NCI-H2196 treated with DMSO at 0.1 percent for 48 hours (cell line): ENCODE measurements at regions not wholly inside any gene's neighbourhood (a gene's known extent, or its start where the extent isn't known, plus 50 kb on each side); places are given as distances from the start of the nearest gene placed in this dataset.

Experiments used
- DNase-seq: peaks from one replicate; lab custom pipeline; 2025; ENCODE audit not compliant: unreplicated experiment; lab: John Stamatoyannopoulos, UW

DNA sequence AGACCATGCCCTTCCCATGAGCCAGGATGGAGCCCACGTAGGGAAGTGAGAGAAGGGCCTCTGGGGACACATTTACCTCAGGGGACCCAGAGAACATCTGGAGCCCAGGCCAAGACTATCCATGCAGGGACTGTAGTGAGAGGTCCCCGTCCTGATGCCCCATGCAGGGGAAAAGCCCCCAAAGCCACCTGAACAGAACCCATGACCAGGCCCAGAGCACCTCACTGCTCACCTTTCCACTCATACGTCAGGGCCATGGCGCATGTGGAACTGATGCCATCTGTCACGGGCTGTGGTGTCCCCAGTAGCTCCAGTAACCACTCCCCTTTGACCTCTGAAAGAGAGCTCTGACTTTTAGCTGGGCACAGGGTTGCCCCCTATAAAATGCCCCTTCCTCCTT is 106.5 kb upstream of the TEX51 start:
- DNase-seq = no peak

DNA sequence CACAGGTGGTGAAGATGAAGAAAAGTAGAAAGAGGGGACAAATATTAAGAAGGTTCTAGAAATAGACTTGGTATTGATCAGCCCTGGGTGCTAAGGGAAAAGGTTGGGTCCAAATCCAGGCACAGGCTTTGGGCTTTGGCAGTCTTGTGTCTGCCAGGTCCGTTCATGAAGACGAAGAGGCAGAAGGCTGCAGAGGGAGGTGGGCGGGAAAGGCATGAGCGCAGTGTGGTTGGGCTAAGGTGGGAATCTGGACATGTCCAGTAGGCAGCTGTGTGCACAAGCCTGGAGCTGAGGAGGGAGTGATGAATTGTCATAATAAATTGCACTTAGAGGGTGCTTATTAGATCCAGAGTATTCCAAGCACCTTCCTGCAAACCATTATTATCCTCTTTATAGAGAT is 105.7 kb upstream of the TEX51 start:
- no peak for DNase-seq

DNA sequence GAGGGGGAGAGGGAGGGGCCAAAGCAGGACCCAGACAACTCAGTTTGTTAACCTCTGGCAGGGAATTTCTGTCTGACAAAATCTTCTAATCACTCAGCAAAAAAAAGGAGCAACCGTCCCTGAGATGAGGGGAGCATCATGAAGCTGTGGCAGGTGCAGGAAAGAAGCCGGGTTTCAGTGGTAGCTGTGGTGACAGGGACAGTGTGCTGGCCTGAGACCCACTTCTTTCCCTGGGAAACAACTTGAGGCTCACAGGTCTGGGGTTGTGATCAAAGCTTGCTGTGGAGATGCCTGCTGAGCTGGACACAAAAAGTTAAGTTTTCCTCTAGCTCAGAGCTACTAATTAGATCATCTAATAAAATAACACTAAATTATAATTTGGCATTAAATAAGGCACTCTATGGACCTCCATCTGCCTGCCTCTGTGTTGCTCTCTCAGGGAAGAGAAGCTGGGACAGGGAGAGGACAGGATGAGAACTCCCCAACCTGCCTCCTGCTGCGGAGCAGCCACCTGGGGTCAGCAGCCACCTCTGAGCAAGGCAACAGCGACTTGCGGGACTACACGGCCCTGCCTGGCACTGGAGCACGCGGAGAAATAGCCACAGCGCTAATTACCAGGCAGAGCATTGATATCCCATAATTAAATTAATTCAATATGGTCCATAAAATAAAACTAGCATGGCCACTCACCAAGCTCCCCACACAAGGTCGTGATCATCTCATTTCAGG is 104.6 kb upstream of the TEX51 start:
- no peak for DNase-seq

DNA sequence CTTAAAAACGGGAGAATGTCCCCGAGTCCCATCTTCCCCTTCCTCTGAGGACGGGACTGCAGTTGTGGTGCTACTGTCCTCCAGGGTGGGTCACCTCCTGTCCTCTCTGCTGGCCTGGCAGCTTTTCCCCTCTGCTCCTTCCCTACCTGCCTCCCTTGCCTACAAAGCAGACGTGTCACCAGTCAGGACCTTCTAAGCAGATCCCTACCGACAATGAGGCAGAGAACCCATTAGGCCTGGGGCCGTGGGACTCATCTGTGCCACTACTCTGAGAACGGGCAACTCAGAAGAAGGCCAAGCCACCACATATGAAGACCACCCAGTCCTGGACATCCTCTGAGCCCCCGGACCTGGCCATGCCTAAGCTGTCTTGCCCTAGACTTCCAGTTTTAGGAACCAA is 103.0 kb upstream of the TEX51 start:
- DNase-seq = no peak

DNA sequence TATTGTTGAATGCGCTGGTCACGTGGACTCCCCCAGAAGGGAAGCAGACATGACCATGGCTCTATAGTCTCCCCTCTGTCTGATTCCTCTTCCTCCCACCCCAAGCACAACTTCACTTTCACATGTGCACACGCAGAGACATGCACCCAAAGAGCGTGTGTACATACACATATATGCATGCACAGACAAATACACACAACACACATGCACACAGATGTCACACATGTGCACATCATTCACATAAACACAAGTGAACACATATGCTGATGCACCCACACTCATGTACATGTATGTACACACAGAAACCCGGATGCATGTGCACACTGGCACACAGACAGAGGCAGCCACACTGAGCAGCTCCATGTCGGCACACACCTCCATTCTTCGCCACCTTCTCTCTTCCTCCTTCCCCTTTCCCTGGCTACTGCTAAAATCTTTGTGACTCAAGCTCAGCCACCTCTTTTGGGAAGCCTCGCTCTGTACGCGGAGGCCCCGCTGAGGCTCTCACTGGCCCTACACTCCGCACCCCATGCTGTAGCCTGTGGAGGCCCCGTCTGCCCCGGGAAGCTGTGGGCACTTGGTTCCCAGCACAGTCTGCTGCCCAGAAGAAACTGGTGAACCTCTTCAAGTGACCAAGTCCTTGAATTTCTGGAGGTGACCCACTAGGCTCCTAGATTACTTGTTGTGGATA is 101.6 kb upstream of the TEX51 start:
- no peak for DNase-seq

DNA sequence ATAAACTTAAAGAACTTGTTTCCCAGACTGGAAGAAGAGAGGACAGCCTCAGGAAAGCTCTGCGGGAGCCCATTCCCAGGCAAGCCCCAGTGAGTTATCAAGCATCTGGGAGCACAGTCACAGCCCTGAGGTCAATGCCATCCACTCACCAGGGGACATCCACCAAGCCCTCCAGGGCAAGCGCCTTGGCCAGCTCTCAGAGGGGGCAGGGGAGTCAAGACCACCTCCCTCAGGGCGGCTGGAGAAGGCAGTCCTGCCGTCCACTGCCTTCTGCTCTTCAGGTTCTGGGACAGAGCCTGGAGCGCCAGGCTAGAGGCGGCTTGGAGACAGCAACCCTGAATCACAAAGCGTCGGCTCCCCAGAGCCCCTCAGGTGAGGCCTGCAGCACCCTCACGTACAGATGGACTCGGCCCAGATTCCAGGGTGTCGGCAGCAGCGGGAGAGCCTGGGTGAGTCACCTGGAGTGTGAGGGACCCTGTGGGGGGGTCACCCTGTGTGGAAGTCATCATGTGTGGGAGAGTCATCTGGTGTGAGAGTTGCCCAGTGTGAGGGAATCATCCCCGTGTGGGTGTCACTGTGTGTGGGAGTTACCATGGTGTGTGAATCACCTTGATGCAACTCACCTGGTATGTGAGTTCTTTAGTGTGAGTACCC is 100.9 kb upstream of the TEX51 start:
- no peak for DNase-seq

DNA sequence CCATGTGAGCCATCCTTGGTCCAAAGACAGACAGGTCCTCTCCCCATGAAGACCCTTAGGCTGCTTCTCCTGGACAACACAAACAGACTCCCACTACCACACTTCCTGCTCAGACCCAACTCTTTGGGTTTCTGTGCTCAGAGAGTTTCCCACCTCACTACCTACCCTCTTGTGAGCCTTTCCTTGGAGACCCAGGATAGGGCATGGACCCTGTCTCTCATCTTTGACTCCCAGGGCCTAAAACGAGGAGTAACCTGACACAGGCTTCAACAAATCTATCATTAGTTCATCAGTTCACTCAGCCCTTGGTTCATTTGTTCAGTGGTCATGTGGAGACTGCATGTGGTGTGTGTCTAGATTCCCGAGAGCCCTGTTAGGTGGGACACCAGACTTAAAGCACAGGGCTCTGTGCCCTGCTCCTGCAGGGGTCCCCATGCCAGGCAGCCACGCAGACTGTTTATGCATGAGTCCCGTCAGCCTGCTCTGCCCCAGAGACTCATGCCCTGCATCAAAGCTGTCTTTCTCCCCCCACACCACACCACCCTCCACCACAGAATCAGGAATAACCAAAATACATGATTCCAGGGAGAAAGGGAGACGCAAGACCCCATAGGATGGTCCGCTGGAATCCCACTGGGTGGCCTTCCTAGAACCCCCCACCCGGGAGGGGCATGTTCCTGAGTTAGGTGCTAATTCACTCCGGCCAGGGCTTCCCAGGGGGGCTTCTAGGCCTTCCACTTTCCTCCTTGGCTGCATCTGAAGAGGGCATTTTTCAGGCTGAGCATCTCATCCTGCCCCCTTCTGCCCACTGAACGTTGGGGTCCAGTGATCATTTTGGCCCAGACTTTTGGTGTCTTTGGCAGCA is 100.2 kb upstream of the TEX51 start:
- no peak for DNase-seq

DNA sequence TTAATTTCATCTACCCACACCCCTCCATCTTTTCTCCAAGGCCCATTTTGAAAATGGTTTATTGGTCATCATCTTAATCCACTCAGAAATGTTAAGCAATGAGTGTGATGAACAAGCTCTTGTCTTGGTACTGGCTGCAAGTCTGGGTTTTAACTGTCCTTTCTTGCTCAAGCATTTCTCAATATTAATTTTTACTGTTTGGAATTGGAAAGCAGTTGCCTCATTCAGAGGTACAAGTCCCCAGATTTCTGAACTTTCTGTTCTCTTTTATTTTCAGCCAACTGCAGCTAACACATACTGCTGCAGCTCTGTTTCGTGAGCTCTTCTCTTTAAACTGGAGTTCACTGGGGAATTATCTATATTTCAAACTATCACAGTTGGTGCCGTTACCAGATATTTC is 99.4 kb upstream of the TEX51 start:
- no peak for DNase-seq

DNA sequence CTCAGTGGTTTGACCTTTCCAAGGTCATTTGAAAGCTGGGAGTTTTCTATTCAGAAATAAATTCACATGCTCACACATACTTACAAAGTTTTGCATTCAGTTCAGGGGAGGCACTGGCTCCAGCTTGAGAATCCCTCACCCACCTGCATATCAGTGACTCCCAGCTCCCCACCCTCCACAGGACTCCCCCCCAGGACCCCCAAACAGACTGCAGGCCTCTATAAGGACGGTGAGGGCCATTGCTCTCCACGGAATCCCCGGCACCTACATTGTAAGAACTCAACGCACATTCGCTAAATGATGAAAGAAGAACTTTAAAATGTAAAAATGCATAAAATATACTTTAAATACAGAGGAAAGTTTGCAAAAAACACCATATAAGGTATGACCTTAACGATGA is 97.2 kb upstream of the TEX51 start:
- DNase-seq = no peak

DNA sequence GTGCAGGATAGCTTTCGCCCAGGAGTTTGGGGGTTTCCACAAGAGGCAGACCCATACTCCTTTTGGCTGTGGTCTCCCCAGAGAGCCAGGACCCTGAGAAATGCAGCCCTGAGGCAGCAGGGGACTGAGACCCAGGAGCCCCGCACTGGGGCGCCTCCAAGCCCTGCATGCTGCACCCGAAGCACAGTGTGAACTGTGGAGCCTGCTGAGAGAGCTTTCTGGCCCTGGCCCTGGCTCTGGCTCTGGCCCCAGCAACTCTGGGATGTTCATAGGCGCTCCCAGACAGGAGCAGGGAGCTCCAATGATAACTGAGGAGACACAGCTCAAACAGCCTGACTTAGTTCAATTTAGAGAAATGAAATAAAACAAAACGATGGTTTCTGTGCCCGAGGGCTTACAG is 96.4 kb upstream of the TEX51 start:
- DNase-seq = no peak

DNA sequence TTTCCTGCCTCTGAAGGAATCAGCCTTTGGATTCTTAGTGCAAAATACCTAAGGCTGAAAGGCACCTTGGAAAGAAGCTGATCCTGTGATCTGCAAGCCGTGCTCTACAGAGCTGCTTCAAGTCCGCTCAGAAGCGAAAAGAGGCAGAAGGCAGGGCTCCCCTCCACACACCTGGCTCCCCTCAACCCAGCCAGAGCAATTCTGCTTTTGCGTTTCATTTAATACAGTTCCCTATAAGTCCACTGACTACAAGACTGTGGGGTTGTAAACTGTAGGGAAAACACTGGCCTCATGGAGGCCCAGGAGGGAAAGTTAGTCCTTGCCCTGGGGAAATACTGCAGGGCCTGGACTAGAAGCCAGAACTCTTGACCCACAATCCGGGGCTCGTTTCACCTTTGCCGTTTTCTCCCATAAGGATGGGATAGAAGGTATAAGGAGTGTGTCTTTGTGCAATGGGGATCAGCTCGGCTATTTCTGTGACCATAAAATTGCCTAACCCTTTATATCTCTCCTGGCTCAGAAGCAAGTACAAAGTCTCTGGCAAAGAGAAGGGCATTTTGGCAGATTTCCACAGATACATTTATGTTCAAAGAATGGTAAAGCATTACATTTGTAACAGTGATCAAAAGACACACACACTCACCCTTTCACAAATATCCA is 95.8 kb upstream of the TEX51 start:
- no peak for DNase-seq

DNA sequence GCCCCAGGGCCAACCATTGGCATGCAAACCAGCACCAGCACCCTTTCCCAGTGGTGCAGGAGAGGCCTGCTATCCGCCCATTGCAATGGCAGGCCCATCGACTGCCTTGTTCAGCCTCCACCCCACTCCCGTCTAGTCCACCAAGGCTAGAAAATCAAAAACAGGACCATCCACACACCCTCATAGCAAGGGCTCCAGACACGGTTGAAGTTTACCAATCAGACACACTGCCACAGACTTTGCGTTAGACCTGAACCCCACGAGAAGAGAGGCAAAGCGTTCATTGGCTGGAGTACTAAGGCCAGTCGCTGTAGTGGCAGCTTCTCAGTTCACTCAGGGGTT is 95.3 kb upstream of the TEX51 start:
- no peak for DNase-seq

DNA sequence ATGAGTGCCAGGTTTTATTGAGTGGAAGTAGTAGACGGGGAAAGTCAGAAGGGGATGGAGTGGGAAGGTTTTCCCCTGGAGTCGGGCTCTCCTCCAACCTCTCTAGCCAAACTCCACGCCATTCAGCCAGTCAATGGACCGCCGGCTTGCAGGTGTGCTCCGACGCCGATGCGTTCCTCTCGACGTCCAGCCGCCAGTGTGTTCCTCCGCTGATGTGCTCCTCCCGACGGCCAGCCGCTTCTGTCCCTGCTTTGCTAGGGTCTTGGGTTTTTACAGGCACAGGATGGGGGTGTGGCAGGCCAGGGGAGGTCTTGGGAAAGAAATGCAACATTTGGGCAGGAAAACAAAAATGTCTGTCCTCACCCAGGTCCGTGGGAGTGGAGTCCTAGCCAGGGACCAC is 94.3 kb upstream of the TEX51 start:
- DNase-seq = no peak

DNA sequence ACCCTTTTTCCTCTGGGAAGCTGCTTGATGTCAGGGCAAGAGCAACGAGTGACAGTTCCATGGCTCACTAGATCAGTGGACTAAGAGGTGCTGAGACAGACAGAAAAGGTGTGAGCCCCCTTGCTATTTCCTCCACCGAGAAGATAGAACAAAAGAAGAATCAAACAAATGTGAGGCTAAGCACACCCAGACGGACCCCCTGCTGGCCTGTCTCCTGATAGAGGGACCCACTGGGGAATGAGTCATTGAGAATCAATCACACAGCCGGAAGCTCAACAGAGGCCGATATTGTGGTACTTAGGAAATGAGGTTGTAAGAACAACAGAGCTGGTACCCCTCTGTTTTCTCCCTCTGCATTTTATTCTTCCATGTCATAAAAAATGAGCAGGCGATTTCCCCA is 89.8 kb upstream of the TEX51 start:
- DNase-seq = no peak

DNA sequence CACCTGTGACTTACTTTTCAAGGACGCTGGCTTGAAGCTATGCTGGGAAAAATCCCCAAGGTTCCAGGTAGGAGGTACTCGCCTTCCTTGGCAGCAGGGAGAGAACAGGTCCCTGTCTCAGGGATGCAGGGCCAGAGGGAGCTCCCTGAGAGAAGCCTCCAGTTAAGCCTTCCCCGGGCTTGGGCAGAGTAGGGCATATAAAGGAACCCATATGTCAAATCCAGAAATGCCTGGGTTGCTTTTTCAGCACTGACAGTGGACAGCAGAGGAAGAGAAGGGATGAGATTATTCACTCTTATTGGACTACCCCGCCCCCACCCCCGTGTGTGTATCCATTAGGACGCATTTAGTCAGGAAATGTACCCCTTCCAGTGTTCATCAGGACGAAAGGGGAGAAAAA is 89.3 kb upstream of the TEX51 start:
- no peak for DNase-seq

DNA sequence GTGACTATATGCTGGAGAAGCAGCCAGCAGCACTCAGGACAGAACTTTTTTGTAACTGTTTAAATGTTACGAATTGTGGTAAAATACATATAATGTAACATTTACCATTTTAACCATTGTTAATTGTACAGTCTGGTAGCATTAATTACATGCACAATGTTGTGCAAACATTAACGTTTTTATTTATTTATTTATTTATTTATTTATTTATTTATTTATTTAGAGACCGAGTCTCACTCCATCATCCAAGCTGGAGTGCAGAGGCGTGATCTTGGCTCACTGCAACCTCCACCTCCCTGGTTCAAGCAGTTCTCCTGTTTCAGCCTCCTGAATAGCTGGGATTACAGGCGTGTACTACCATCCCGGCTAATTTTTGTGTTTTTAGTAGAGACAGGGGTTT is 88.7 kb upstream of the TEX51 start:
- DNase-seq = no peak

DNA sequence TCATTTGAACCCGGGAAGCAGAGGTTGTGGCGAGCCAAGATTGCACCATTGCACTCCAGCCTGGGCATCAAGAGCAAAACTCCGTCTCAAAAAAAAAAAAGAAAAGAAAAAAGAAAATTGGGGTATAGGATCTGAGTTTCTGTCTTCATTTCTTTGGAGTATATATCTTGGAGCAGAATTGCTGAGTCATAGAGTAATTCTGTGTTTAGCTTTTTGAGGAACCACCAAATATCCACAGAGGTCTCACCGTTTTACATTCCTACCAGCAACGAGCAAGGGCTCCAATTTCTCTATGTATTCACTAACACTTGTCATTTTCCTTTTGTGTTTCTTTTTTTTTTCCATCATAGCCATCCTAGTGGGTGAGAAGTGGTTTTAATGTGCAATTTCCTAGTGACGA is 87.6 kb upstream of the TEX51 start:
- no peak for DNase-seq

DNA sequence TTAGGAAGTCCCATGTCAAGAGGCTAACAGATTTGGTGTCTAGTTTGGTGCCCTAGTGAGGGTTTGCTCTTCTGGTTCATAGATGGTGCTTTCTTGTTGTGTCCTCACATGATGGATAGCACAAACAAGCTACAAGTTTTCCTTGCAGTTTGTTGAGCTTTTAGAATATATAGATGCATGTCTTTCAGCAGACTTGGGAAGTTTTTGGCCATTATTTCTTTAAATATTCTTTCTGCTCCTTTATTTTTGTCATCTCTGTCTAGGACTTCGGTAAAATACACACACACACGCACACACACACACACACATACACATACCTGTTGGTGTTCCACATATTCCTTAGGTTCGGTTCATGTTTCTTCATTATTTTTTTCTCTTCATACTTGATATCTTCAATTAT is 81.5 kb upstream of the TEX51 start:
- DNase-seq = no peak

DNA sequence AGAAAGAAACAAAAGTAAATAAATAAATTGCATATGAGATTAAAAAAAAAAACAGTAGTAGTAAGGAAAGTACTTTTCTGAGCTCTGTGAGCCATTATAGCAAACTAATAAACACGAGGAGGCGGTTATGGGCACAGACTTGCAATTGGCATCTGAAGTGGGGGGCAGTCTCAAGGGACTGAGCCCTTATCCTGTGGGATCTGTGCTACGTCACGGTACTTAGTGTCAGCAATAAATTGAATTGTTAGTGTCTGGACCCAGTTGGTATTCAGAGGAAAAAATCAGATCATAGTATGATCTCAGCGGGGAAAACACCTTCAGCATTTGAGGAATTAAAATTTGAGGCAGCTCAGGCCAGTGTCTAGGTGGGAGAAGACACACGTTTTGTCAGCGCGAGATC is 76.6 kb upstream of the TEX51 start:
- DNase-seq = no peak

DNA sequence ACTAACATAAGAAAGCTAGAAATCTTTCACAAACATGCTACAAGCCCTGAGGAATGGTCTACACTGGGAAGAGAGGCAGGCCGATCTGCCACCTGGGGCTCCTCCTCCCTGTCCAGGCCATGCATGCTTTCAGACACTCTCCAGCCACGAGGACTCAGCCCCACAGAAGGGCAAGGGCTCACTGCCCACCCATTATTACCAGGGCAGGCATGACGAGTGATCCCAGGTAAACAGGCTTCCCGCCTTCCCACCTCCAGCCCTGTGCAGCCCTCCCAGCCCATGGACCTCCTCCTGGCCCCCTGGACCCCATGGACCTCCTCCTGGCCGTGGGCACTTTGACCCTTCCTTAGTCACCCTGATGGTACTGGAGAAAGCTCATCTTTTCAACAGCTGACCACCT is 75.8 kb upstream of the TEX51 start:
- DNase-seq = no peak

DNA sequence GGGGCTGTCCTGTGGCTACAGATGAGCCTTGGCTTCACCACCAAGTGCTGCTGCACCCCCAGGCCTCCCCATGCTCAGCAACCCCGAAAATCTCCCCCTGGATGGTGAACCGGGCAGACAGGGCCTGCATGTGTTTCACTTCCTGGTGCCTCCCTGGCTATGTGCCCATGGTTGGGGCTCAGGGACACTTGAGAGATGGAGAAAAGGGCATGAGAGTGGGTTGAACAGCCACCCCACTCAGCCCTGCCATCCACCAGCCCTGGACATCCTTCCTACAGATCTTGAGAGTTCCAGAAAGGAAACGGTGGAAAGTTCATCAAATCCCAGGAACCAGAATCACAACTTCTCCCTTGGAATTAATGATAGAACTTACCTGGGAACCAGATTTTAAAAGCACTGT is 74.7 kb upstream of the TEX51 start:
- DNase-seq = no peak
